Stromal cell of bone marrow (primary cell): ENCODE measurements at regions not wholly inside any gene's neighbourhood (a gene's known extent, or its start where the extent isn't known, plus 50 kb on each side); places are given as distances from the start of the nearest gene placed in this dataset.

Experiments
- DNase-seq: peaks from one replicate; pipeline ENCODE4 v3.0.0-alpha.2; 2012; ENCODE audit warnings: low read depth

GRCh38 chr20:60321601-60322000 lies 363.4 kb downstream of the CDH26 start:
- no peak for DNase-seq

DNA sequence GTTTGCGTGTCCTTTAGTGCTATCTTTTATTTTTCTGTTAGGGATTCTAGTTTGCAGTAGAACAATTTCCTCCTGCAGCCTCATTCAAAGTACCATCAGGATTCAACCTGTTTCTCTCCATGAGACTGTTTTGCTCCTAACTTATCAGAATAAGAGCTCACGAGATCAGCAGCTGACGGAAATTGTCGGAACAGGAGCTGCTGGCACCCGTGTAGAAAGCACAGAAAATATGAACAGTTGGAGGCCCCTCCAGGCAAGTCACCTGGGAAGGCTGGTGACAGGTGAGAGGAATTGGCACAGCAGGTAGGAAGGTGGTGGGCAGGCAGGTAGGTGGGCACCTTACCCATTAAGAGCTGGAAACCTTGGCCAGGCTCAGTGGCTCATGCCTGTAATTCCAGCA lies 368.6 kb downstream of the CDH26 start:
- no peak for DNase-seq

DNA sequence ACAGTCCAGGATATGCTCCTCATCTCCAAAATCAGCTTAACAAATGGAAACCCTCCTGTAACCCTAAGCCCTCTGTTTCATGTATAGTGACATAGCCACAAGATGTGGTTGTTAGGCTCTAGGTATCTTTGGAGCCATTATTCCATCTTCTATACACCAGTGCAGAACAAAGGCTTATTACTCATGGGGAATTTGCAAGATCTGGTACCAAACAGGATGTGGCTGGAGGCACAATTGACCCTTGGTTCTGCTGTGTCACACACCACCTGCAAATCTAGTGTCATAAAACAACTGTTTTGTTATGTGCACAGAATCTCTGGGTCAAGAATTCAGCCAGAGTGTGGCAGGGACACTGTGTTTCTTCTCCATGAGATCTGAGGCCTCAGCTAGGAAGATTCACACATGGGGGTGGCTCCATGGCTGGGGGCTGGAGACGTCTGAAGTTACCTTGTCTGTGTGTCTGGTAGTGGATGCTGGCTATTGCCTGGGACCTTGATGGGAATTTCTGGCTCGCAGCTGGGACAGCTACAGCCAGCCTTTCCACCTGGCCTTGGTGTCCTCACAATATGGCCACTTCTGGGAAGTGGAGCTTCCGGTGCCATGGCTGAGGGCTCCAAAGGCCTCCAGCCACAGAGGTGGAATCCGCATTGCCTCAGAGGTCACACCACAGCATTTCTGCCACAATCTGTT lies 369.9 kb downstream of the CDH26 start:
- no peak for DNase-seq

GRCh38 chr20:60330461-60330860 lies 372.2 kb downstream of the CDH26 start:
- DNase-seq: no peak

DNA sequence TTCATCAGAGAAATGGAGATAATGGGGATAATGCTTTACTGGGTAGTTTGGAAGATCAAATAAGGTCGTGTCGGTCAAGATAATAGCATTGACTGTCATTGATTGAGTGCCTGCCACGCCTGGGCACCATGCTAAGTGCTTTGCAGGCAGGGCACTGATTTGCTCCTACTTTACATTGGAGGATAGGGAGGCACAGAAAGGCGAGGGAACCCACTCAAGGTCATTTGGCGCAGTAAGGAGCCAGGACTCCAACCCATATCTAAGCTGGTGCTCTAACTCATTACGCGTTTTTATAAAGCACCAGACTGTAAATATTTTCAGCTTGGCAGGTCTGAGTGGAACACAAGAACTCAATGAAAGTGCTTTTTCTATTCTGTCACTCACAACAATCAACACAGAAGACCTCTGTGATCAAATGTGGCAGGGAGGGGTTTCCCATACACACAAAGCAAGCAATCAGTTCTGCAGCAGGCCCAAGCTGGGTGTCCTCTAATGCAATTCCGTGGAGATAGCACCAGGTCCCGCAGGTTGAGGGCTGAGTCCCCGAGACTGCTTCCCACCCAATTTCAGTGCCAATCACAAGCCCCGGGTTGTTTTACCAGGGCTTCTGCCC lies 373.6 kb downstream of the CDH26 start:
- DNase-seq: no peak

GRCh38 chr20:60332523-60332922 lies 374.3 kb downstream of the CDH26 start:
- no peak for DNase-seq

- DNase-seq: no peak
These were observed 376.7 kb downstream of the CDH26 start for GRCh38 chr20:60334911-60335310.

DNA sequence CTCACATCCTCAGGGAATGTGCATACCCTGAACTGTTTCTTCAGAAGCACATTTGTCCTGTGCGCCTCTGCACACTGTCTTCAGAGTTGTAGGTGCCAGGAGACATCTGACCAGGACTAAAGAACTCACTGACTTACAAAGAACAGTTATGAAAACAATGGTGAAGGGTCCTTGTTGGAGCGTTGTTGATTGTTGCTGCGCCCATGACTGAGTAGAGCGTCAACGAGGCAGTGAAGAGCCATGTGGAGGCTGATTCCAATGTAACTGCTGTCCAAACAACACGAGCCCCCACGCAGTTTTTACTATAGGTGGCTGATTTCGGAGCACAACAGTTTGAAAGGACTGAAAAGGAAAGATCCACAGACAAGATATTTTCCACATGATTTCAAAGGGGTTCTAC lies 380.3 kb downstream of the CDH26 start:
- no peak for DNase-seq

DNA sequence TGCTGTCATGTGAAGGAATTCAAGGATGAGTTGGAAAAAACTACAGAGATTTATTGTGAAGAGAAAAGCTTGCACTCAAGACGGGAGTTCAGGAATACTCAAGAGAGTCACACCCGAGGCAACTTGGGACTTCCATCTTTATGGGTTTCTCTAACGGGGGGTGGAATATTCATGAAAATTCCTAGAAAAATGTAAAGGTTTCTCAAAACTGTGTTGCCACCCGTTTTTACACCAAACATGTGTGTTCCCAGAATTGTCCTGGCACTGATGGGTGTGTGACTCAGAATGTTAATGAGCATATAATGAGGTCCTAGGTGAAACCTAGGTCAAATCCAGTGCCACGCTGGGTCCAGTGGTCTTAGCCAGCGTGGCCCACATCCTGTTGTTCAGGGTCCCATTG lies 381.5 kb downstream of the CDH26 start:
- DNase-seq: no peak

DNA sequence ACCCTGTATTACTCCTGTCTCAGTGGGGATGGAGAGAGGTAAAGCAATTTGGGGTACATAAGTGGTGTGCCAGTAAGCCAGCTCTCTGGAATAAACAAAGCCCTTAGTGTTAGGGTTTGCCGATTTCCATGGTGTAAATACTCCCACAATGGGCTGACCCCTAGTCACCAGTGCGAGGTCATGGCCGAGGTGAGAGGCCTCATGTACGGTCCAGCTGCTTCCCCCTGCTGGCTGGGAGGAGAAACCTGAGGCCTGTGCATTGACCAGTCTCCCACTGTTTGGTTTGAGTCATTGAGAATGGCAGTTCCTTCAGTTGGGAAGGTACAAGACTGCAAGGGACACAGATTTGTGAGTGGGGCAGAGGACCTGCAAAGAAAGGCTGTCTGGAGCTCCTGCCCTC lies 382.0 kb downstream of the CDH26 start:
- no peak for DNase-seq

GRCh38 chr20:60341062-60341461 lies 382.8 kb downstream of the CDH26 start:
- no peak for DNase-seq

DNA sequence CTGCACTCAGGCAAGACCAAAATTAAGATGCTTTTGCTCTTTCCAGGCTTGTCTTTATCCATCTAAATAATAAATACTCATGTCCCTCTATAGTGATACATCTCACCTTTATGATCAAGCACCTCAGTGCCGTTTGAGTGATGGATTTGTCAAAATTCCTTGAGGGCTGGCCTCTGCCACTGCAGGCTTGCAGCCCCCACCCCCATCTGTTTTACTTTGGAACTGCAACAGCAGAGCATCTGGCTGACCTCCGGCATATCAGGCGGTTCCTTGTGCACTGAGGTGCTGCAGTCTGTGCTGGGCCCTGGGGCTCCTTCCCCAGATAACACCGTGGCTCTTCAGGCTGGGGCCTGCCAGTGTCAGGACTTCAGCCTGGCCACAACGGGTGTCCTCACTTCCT lies 386.9 kb downstream of the CDH26 start:
- no peak for DNase-seq

GRCh38 chr20:60349418-60349817 lies 391.2 kb downstream of the CDH26 start:
- no peak for DNase-seq

- no peak for DNase-seq
These were observed 393.8 kb downstream of the CDH26 start for GRCh38 chr20:60352017-60352416.

DNA sequence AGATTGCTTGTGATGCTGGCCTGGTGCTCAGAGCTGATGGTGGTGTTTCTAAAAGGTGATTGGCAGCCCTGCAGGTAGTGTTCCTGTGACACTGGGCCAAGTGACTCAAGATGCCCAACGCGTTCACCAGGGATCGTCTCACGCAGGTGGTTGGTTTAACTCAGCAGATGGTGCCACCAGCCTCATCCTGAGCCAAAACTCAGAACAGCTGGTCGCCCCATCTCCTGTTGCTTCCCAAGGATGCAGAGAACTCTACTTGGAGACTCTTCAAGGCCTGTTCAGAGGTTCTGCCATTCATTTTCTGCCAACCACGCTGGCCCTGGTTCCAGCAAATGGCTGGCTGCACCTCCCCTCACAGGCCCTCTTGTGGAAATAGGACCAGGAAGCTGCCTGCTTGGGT lies 394.4 kb downstream of the CDH26 start:
- DNase-seq: no peak

GRCh38 chr20:60354024-60354580 lies 395.9 kb downstream of the CDH26 start:
- DNase-seq: no peak

GRCh38 chr20:60358101-60358500 lies 399.9 kb downstream of the CDH26 start:
- no peak for DNase-seq

GRCh38 chr20:60359010-60359409 lies 400.8 kb downstream of the CDH26 start:
- DNase-seq: no peak

DNA sequence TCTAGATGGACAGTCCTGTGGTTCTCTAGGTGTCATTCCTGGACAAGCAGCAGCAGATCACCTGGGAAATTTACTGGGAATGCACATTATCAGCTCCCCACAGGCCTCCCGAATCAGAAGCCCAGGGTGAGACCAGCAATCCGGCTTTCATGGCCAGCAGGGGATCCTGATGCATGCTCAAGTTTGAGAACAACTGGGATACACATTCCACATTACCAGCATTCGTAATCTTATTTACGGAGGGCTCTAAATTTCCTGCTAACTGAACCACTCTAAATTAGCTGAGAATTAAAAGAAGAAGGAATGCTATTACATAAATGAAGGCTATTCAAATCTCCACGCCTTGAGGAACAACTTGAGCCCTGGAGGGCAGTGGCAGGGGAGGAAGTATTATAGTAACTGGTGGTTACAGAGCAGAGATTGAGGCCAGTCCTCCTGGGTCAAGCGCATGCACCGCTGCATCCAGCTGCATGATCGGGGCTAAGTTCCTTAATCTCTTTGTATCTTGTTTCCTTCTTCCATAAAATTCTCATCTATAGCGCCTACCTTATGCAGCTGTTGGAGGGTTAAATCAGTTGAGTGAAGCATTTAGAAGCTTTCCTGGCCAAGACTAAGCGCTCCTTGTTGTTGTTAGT lies 403.7 kb downstream of the CDH26 start:
- no peak for DNase-seq

DNA sequence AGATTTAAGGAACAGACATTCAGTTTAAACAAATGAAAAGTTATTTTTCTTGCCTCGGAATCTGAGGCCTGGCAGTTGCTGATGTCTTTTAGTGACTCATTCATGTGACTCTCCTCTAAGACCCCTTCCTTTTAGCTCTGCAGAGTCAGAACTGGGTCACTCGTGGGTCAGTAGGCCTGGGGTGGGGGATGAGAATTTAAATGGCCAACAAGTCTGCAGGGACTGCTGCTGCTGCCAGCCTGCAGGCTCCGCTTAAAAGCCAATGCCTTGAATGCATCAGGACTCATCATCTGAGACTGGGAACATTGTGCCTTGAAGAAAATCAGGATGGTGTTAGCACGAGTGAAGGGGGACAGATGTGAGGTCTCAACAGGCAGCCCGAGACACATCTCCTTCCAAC lies 404.3 kb downstream of the CDH26 start:
- no peak for DNase-seq

- no peak for DNase-seq
These were observed 405.5 kb downstream of the CDH26 start for GRCh38 chr20:60363698-60364097.

- DNase-seq: no peak
These were observed 406.9 kb downstream of the CDH26 start for GRCh38 chr20:60365064-60365666.

DNA sequence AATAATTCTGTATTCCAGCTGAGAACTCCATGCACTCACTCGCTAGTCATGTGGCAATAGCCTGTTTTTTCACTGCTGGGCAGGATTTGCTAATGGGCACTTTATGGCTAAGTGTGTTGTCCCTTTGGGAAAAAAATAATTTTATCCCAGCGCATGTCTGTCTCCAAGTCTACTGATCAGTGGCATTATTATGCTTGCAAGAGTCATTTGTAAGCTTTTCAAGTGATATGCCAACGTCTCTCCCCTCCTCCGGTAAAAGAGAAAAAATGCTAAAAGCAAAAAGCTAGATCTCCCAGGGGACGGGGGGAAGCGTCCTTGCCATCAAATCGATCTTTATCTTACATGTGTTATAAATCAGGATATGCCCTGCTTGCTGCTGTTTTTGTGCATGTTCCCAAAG lies 407.7 kb downstream of the CDH26 start:
- no peak for DNase-seq
